Stimulated activated CD8-positive, alpha-beta memory T cell treated with anti-CD3 and anti-CD28 coated beads, Interleukin-7, amount 100 ng/mL, for 48 hours (primary cell): ENCODE measurements at regions not wholly inside any gene's neighbourhood (a gene's known extent, or its start where the extent isn't known, plus 50 kb on each side); places are given as distances from the start of the nearest gene placed in this dataset.

Experiments
- DNase-seq, 2 donors: peaks; one replicate each; pipeline ENCODE4 v3.0.0-alpha.2; 2020; ENCODE audit warnings: low read depth in 1 of 2; ENCODE audit errors: extremely low read depth in 1 of 2

GRCh38 chr2:238558456-238559099 lies 131.9 kb downstream of the ASB1 start:
- no peak for DNase-seq

GRCh38 chr2:238560234-238560633 lies 133.5 kb downstream of the ASB1 start:
- no peak for DNase-seq

GRCh38 chr2:238561230-238561629 lies 134.5 kb downstream of the ASB1 start:
- no peak for DNase-seq

- no peak for DNase-seq
Observed at GRCh38 chr2:238562446-238562845, 135.7 kb downstream of the ASB1 start.

GRCh38 chr2:238563551-238563950 lies 136.8 kb downstream of the ASB1 start:
- DNase-seq: no peak

- DNase-seq: no peak
Observed at GRCh38 chr2:238564286-238564920, 137.7 kb downstream of the ASB1 start.

GRCh38 chr2:238565031-238565430 lies 138.3 kb downstream of the ASB1 start:
- no peak for DNase-seq

- no peak for DNase-seq
Observed at GRCh38 chr2:238566001-238566645, 139.4 kb downstream of the ASB1 start.

- DNase-seq: no peak
Observed at GRCh38 chr2:238567067-238567855, 140.5 kb downstream of the ASB1 start.

- DNase-seq: no peak
Observed at GRCh38 chr2:238567996-238568395, 141.3 kb downstream of the ASB1 start.

GRCh38 chr2:238568455-238569440 lies 142.0 kb downstream of the ASB1 start:
- no peak for DNase-seq

- no peak for DNase-seq
Observed at GRCh38 chr2:238569507-238570195, 142.9 kb downstream of the ASB1 start.

GRCh38 chr2:238570391-238570790 lies 143.7 kb downstream of the ASB1 start:
- no peak for DNase-seq

- no peak for DNase-seq
Observed at GRCh38 chr2:238570926-238571325, 144.2 kb downstream of the ASB1 start.

GRCh38 chr2:238571661-238572372 lies 145.1 kb downstream of the ASB1 start:
- no peak for DNase-seq

GRCh38 chr2:238573065-238573778 lies 146.5 kb downstream of the ASB1 start:
- DNase-seq: no peak

GRCh38 chr2:238573916-238574315 lies 147.2 kb downstream of the ASB1 start:
- DNase-seq: no peak

- DNase-seq: no peak
Observed at GRCh38 chr2:238574490-238575271, 148.0 kb downstream of the ASB1 start.
